Erythroblast (primary cell): ENCODE measurements at regions not wholly inside any gene's neighbourhood (a gene's known extent, or its start where the extent isn't known, plus 50 kb on each side); places are given as distances from the start of the nearest gene placed in this dataset.

ENCODE experiments used
- GATA1 ChIP-seq: IDR thresholded peaks from 2 replicates; pipeline ENCODE4 v1.6.1; 2011; ENCODE audit warnings: low read depth, mild to moderate bottlenecking, control low read depth, low read length, moderate library complexity
- POLR2A ChIP-seq: IDR thresholded peaks from 2 replicates; pipeline ENCODE4 v1.6.1; 2011; ENCODE audit warnings: mild to moderate bottlenecking, low read length

DNA sequence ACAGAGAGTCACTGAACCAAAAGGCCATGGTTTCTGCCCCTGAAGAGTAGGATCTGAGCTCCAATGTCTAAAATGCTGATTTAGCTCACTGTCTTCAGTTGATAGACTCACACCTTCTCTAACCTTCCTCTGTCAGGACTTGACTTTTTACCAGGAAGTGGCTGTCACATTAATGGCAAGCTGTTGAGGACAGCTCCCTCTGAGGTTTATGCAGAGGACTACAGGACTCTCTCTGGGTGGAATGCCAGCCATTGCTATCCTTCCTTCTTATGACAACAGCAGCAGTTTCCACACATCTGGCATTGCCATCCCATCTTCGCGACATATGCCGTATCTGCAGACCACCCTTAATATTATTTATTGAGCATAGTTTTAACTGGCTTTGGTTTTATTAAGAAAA lies 103.8 kb upstream of the PRICKLE2 start:
- no peak for TF ChIP-seq POLR2A
- no peak for TF ChIP-seq GATA1
